Breast epithelium (tissue), 3 donors: ENCODE measurements at regions not wholly inside any gene's neighbourhood (a gene's known extent, or its start where the extent isn't known, plus 50 kb on each side); places are given as distances from the start of the nearest gene placed in this dataset.

Source experiments
- POLR2A ChIP-seq: fragments of 450-650 bp; IDR thresholded peaks from one replicate; pipeline ENCODE4 v1.6.1; 2016; ENCODE audit warnings: antibody characterized with exemption, mild to moderate bottlenecking, moderate library complexity
- TF ChIP-seq, protein P1 (sequence below), 3 donors: fragments of 450-650 bp; IDR thresholded peaks; one replicate each; pipeline ENCODE4 v1.5.1; 2016 to 2017; ENCODE audit warnings: antibody characterized with exemption in 3 of 3, mild to moderate bottlenecking in 3 of 3, moderate library complexity in 3 of 3

DNA sequence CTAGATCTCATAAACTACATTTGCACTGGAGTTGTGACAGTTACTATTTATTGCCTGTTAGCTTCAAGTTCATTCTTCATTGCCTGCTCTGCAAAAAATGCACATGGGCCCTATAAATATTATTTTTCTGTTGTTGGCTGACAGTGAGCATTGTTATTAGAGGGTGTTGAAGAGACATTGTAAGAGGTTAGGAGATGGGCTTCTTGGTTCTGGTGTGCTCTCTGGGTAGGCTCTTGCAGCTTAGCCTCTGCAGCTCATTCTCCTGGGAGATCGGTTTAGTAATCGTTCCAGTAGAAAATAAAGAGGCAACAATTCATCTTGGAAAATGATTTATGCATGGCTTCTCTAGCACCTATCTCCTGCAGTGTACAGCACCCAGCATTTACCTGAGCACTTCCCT is 113.8 kb upstream of the SCN7A start:
- TF ChIP-seq, protein P1, sequence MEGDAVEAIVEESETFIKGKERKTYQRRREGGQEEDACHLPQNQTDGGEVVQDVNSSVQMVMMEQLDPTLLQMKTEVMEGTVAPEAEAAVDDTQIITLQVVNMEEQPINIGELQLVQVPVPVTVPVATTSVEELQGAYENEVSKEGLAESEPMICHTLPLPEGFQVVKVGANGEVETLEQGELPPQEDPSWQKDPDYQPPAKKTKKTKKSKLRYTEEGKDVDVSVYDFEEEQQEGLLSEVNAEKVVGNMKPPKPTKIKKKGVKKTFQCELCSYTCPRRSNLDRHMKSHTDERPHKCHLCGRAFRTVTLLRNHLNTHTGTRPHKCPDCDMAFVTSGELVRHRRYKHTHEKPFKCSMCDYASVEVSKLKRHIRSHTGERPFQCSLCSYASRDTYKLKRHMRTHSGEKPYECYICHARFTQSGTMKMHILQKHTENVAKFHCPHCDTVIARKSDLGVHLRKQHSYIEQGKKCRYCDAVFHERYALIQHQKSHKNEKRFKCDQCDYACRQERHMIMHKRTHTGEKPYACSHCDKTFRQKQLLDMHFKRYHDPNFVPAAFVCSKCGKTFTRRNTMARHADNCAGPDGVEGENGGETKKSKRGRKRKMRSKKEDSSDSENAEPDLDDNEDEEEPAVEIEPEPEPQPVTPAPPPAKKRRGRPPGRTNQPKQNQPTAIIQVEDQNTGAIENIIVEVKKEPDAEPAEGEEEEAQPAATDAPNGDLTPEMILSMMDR (IDR thresholded peaks at IDR 0.05): no peak
- no peak for TF ChIP-seq POLR2A
